ENCODE measurements at regions not wholly inside any gene's neighbourhood (a gene's known extent, or its start where the extent isn't known, plus 50 kb on each side); places are given as distances from the start of the nearest gene placed in this dataset.

DNA sequence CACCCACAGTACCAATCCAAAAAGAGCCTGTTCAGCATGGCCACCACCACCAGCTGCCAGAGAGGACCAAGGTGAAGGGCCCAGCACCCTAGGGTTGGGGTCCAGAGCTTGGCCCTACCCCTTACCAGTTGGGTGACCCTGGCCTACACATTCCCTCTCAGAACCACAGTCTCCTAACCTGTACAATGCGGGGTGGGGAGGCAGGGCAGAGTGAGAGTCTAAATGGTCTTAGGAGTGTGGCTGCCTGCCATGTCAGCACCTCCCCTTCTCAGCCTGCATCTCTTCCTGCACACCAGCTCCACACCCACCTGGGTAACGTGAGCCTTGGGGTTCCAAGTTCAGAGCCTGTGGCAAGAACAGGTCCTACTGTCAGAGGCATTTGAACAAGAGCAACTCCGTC is 92.2 kb downstream of the C5orf15 start:
- TF ChIP-seq, protein P1, sequence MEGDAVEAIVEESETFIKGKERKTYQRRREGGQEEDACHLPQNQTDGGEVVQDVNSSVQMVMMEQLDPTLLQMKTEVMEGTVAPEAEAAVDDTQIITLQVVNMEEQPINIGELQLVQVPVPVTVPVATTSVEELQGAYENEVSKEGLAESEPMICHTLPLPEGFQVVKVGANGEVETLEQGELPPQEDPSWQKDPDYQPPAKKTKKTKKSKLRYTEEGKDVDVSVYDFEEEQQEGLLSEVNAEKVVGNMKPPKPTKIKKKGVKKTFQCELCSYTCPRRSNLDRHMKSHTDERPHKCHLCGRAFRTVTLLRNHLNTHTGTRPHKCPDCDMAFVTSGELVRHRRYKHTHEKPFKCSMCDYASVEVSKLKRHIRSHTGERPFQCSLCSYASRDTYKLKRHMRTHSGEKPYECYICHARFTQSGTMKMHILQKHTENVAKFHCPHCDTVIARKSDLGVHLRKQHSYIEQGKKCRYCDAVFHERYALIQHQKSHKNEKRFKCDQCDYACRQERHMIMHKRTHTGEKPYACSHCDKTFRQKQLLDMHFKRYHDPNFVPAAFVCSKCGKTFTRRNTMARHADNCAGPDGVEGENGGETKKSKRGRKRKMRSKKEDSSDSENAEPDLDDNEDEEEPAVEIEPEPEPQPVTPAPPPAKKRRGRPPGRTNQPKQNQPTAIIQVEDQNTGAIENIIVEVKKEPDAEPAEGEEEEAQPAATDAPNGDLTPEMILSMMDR (IDR thresholded peaks at IDR 0.05; ENCODE audit: low read depth, low read length): no peak
- Histone ChIP-seq H3K27ac (no peak overlapping the region), H3K36me3 (no peaks in the 10 kb centered on the region), H3K4me1 (ENCODE audit: low read depth) (no peaks in the 10 kb centered on the region), H3K27me3 (no peaks in the 10 kb centered on the region), H3K4me3 (no peak overlapping the region), H3K9me3 (ENCODE audit: low read depth) (no peaks in the 10 kb centered on the region)
- no peak for DNase-seq (ENCODE audit: low read depth in 1 of 2, low spot score in 1 of 2)

DNA sequence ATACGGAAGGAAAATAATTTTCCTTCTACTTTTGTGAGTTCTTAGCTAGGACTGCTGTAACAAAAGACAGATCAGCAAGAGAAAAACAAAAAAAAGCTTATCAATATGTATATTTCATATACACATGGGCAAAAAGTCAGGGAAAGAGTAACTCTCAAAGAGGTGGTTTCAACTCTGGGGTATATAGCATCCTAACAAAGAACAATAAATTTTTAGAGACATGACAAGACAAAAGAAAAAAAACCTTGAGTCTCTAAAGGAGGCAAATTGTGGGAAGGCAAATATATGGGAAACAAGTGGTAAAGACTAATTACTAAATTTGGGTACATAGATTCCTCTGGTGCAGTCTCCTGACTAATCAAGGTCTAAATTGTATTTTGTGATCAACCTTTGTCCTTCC is 93.2 kb downstream of the C5orf15 start:
- H3K27me3 ChIP-seq: no peaks in the 10 kb centered on the region
- no peaks in the 10 kb centered on the region for H3K4me1 ChIP-seq (ENCODE audit: low read depth)
- H3K36me3 ChIP-seq: no peaks in the 10 kb centered on the region
- H3K9me3 ChIP-seq (ENCODE audit: low read depth): no peaks in the 10 kb centered on the region
- no peak overlapping the region for H3K27ac ChIP-seq
- no peak for DNase-seq (ENCODE audit: low read depth in 1 of 2, low spot score in 1 of 2)
- no peak overlapping the region for H3K4me3 ChIP-seq
- TF ChIP-seq, protein P1 (IDR thresholded peaks at IDR 0.05; ENCODE audit: low read depth, low read length): no peak

GRCh38 chr5:133873449-133873848 is 95.0 kb downstream of the C5orf15 start:
- Histone ChIP-seq H3K36me3 (no peaks in the 10 kb centered on the region), H3K4me1 (ENCODE audit: low read depth) (no peaks in the 10 kb centered on the region), H3K9me3 (ENCODE audit: low read depth) (no peaks in the 10 kb centered on the region), H3K27ac (no peak overlapping the region), H3K4me3 (no peak overlapping the region), H3K27me3 (no peaks in the 10 kb centered on the region)
- TF ChIP-seq, protein P1 (IDR thresholded peaks at IDR 0.05; ENCODE audit: low read depth, low read length): no peak
- DNase-seq (ENCODE audit: low read depth in 1 of 2, low spot score in 1 of 2): peak in 1 of 2 donors; percentile 44

DNA sequence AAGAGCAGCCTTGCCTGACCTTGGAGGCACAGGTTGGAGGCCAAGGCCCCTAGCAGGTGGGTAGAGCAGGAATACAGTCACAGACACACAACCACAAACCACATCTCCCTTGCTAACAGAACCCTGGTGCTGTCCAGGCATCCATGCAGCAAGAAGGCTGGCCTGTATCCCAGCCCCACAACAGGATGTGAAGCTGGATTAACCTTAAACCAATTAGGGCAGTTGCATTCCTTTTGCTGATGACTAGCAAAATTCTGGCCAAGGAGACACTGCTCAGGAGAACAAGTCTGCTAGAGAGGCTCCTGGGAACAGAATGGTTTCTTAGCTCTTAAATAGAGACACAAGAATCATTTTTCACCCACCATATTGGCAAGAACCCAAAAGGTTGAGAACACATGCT is 97.8 kb downstream of the C5orf15 start:
- DNase-seq (ENCODE audit: low read depth in 1 of 2, low spot score in 1 of 2): peak in 1 of 2 donors; percentile 79

DNA sequence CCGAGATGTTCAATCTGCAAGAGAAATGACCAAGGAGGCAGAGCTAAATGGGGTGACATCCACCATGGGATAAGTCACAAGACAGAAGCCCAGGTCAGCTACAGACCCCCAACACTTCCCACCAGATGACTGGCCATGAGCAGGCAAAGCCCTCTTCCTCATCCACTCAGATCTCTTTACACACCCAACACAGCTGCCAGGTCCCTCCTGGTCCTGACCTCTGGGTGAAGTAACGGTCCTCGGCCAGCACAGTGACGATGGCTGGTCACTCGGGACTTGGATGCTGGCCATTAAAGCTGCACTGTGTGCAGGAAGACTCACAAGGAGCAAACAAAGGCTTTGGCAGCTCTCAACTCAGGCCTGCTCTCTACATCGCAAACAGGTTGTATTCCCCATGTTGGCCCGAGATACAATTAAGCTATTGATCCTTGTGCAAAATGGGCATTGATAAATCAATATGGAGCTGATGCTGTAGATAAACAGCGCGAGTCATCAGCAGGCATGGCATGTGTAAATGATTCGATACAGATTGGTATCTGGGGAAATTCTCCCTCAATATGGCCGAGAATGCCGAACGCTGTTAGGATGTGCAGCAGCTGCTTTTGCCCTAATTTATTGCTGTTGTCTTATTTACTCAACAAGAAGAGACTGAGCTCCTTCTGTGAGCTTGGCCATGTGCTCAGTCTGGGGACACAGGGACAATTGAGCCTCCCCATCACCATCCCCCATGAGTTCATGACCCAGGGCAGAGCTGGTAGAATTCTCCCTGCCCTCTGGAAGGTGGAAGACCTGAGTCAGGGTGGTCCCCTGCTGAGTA is 98.7 kb downstream of the C5orf15 start:
- no peaks in the 10 kb centered on the region for H3K27me3 ChIP-seq
- no peak overlapping the region for H3K27ac ChIP-seq
- no peak for DNase-seq (ENCODE audit: low read depth in 1 of 2, low spot score in 1 of 2)
- no peaks in the 10 kb centered on the region for H3K9me3 ChIP-seq (ENCODE audit: low read depth)
- TF ChIP-seq, protein P1 (IDR thresholded peaks at IDR 0.05; ENCODE audit: low read depth, low read length): no peak
- H3K36me3 ChIP-seq: no peaks in the 10 kb centered on the region
- no peak overlapping the region for H3K4me3 ChIP-seq
- H3K4me1 ChIP-seq (ENCODE audit: low read depth): no peaks in the 10 kb centered on the region

More for the DNA sequence above, 97.8 kb downstream of the C5orf15 start:
- no peak overlapping the region for H3K4me3 ChIP-seq
- TF ChIP-seq, protein P1 (IDR thresholded peaks at IDR 0.05; ENCODE audit: low read depth, low read length): no peak
- H3K9me3 ChIP-seq (ENCODE audit: low read depth): no peaks in the 10 kb centered on the region
- no peaks in the 10 kb centered on the region for H3K36me3 ChIP-seq
- H3K27me3 ChIP-seq: no peaks in the 10 kb centered on the region
- H3K27ac ChIP-seq: no peak overlapping the region
- H3K4me1 ChIP-seq (ENCODE audit: low read depth): no peaks in the 10 kb centered on the region
